Liver (tissue), 8 donors: ENCODE measurements at regions not wholly inside any gene's neighbourhood (a gene's known extent, or its start where the extent isn't known, plus 50 kb on each side); places are given as distances from the start of the nearest gene placed in this dataset.
A peak's percentile ranks its signal among the peaks of the same experiment; 100 is the strongest.

Source experiments
- DNase-seq: peaks from one replicate; pipeline ENCODE4 v3.0.0-alpha.2; 2017; ENCODE audit warnings: low spot score
- H3K27ac ChIP-seq, 2 donors: one replicate each; pipeline ENCODE4 v1.7.0; 2013; ENCODE audit warnings: inconsistent platforms in 2 of 2, low read length in 2 of 2, control low read depth in 1 of 2, low read depth in 1 of 2, mild to moderate bottlenecking in 1 of 2
- H3K27me3 ChIP-seq, 4 donors: one replicate each; pipeline versions ENCODE4 v1.6.1 to v1.7.0; 2013; ENCODE audit warnings: low read length in 3 of 4, inconsistent platforms in 1 of 4, mild to moderate bottlenecking in 1 of 4, moderate library complexity in 1 of 4; ENCODE audit not compliant: control insufficient read depth in 4 of 4, insufficient read depth in 4 of 4
- H3K36me3 ChIP-seq, 4 donors: one replicate each; pipeline versions ENCODE4 v1.6.1 to v1.7.0; 2013; ENCODE audit warnings: low read length in 3 of 4, mild to moderate bottlenecking in 3 of 4, low read depth in 1 of 4, moderate library complexity in 1 of 4; ENCODE audit not compliant: control insufficient read depth in 4 of 4, insufficient read depth in 3 of 4
- H3K4me1 ChIP-seq, 4 donors: one replicate each; pipeline versions ENCODE4 v1.6.1 to v1.7.0; 2013; ENCODE audit warnings: low read length in 3 of 4, mild to moderate bottlenecking in 3 of 4, moderate library complexity in 1 of 4; ENCODE audit not compliant: control insufficient read depth in 4 of 4, insufficient read depth in 4 of 4
- H3K4me3 ChIP-seq, 3 donors: one replicate each; pipeline versions ENCODE4 v1.6.1 to v1.7.0; 2013; ENCODE audit warnings: low read length in 3 of 3, control low read depth in 1 of 3, low read depth in 1 of 3, mild to moderate bottlenecking in 1 of 3
- H3K9ac ChIP-seq, 2 donors: one replicate each; pipeline ENCODE4 v1.7.0; 2013; ENCODE audit warnings: low read length in 2 of 2, mild to moderate bottlenecking in 2 of 2, moderate library complexity in 2 of 2, control low read depth in 1 of 2, low read depth in 1 of 2
- H3K9me3 ChIP-seq, 4 donors: one replicate each; pipeline versions ENCODE4 v1.6.1 to v1.7.0; 2013; ENCODE audit warnings: low read length in 3 of 4; ENCODE audit not compliant: control insufficient read depth in 4 of 4
- ATF3 ChIP-seq: IDR thresholded peaks from 2 replicates; pipeline ENCODE4 v1.6.1; 2016; ENCODE audit warnings: antibody characterized with exemption
- EGR1 ChIP-seq, 2 donors: IDR thresholded peaks; 2 replicates each; pipeline ENCODE4 v1.6.1; 2016 to 2018; ENCODE audit warnings: antibody characterized with exemption in 2 of 2, low read depth in 2 of 2
- FOXA2 ChIP-seq: IDR thresholded peaks from 2 replicates; pipeline ENCODE4 v1.6.1; 2016; ENCODE audit warnings: antibody characterized with exemption
- GABPA ChIP-seq, 2 donors: IDR thresholded peaks in 1 of 2; conservative IDR thresholded peaks in 1 of 2; 2 replicates each; pipeline ENCODE4 v1.6.1; 2016; ENCODE audit warnings: antibody characterized with exemption in 2 of 2, mild to moderate bottlenecking in 1 of 2, moderate library complexity in 1 of 2
- HNF4A ChIP-seq, 2 donors: conservative IDR thresholded peaks; 2 replicates each; pipeline ENCODE4 v1.6.1; 2016; ENCODE audit warnings: antibody characterized with exemption in 2 of 2, mild to moderate bottlenecking in 2 of 2
- HNF4G ChIP-seq: IDR thresholded peaks from 2 replicates; pipeline ENCODE4 v1.6.1; 2016; ENCODE audit warnings: antibody characterized with exemption
- JUND ChIP-seq, 2 donors: IDR thresholded peaks; 2 replicates each; pipeline ENCODE4 v1.6.1; 2016; ENCODE audit warnings: antibody characterized with exemption in 2 of 2
- NR2F2 ChIP-seq: IDR thresholded peaks from 2 replicates; pipeline ENCODE4 v1.6.1; 2016; ENCODE audit warnings: antibody characterized with exemption
- RAD21 ChIP-seq, 2 donors: IDR thresholded peaks; 2 replicates each; pipeline ENCODE4 v1.6.1; 2016; ENCODE audit warnings: antibody characterized with exemption in 2 of 2, mild to moderate bottlenecking in 2 of 2
- RXRA ChIP-seq, 2 donors: IDR thresholded peaks; 2 replicates each; pipeline ENCODE4 v1.6.1; 2017 to 2018; ENCODE audit warnings: antibody characterized with exemption in 2 of 2, mild to moderate bottlenecking in 1 of 2
- SP1 ChIP-seq: IDR thresholded peaks from 2 replicates; pipeline ENCODE4 v1.6.1; 2018; ENCODE audit warnings: antibody characterized with exemption, mild to moderate bottlenecking
- TAF1 ChIP-seq: conservative IDR thresholded peaks from 2 replicates; pipeline ENCODE4 v1.6.1; 2016; ENCODE audit warnings: antibody characterized with exemption, mild to moderate bottlenecking
- YY1 ChIP-seq: IDR thresholded peaks from 2 replicates; pipeline ENCODE4 v1.6.1; 2016; ENCODE audit warnings: antibody characterized with exemption, mild to moderate bottlenecking
- ZBTB33 ChIP-seq: IDR thresholded peaks from 2 replicates; pipeline ENCODE4 v1.6.1; 2016; ENCODE audit warnings: antibody characterized with exemption
- WGBS: extraction: QIAGEN DNeasy Blood & Tissue Kit; methylation state at CpG from one replicate; pipeline ENCODE4 v1.1.7; 2013; 5-methylcytosine and 5-hydroxymethylcytosine counted together
- TF ChIP-seq, protein P1 (sequence below): IDR thresholded peaks from 2 replicates; pipeline ENCODE4 v1.6.1; 2016; ENCODE audit warnings: antibody characterized with exemption, mild to moderate bottlenecking
- TF ChIP-seq, protein P2 (sequence below): fragments of 150-350 bp; IDR thresholded peaks from 2 replicates; pipeline ENCODE4 v1.5.1; 2017; ENCODE audit warnings: improper control_type of control experiment, low read depth, low read length; ENCODE audit not compliant: missing input control
- donor health status: healthy.
- donor health status: healthy.
- donor health status: healthy.
- donor health status: healthy.
- donor health status: healthy.

DNA sequence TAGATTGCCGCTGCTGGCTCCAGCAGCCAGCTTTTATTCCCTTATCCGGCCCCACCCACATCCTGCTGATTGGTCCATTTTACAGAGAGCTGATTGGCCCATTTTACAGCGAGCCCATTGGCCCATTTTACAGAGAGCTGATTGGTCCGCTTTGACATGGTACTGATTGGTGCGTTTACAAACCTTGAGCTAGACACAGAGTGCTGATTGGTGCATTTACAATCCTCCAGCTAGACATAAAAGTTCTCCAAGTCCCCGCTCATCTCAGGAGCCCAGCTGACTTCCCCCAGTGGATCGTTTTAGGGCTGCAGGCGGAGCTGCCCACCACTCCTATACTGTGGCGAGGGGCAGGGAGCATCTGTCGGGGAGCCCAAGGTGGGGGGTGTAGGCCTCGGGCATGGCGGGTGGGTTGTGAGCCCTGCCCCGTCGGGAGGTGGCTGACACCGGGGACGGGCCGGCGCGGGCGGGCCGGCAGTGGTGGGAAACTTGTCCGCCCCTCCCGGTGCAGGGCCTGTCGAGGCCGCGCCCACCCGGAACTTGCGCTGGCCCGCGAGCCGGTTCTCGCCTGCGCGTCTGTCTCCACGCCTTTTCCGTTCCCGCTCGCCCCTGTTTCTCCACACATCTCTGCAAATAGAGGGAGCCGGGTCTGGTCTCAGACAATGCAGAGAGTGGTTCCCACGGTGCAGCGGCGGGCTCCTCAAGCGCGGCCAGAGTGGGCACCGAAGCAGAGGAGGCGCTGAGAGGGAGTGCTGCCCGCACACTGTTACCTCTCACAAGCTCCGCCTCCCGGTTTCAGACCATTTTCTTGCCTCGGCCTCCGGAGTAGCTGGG, 86.1 kb upstream of the STMND1 start:
- no peak for TF ChIP-seq HNF4A (conservative IDR thresholded peaks at IDR 0.05)
- TF ChIP-seq HNF4G, result no peak
- TF ChIP-seq, protein P1, sequence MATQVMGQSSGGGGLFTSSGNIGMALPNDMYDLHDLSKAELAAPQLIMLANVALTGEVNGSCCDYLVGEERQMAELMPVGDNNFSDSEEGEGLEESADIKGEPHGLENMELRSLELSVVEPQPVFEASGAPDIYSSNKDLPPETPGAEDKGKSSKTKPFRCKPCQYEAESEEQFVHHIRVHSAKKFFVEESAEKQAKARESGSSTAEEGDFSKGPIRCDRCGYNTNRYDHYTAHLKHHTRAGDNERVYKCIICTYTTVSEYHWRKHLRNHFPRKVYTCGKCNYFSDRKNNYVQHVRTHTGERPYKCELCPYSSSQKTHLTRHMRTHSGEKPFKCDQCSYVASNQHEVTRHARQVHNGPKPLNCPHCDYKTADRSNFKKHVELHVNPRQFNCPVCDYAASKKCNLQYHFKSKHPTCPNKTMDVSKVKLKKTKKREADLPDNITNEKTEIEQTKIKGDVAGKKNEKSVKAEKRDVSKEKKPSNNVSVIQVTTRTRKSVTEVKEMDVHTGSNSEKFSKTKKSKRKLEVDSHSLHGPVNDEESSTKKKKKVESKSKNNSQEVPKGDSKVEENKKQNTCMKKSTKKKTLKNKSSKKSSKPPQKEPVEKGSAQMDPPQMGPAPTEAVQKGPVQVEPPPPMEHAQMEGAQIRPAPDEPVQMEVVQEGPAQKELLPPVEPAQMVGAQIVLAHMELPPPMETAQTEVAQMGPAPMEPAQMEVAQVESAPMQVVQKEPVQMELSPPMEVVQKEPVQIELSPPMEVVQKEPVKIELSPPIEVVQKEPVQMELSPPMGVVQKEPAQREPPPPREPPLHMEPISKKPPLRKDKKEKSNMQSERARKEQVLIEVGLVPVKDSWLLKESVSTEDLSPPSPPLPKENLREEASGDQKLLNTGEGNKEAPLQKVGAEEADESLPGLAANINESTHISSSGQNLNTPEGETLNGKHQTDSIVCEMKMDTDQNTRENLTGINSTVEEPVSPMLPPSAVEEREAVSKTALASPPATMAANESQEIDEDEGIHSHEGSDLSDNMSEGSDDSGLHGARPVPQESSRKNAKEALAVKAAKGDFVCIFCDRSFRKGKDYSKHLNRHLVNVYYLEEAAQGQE, result no peak
- no peak for TF ChIP-seq ZBTB33
- no peak for TF ChIP-seq RXRA (IDR thresholded peaks at IDR 0.05)
- TF ChIP-seq ATF3, result no peak
- TF ChIP-seq, protein P2, sequence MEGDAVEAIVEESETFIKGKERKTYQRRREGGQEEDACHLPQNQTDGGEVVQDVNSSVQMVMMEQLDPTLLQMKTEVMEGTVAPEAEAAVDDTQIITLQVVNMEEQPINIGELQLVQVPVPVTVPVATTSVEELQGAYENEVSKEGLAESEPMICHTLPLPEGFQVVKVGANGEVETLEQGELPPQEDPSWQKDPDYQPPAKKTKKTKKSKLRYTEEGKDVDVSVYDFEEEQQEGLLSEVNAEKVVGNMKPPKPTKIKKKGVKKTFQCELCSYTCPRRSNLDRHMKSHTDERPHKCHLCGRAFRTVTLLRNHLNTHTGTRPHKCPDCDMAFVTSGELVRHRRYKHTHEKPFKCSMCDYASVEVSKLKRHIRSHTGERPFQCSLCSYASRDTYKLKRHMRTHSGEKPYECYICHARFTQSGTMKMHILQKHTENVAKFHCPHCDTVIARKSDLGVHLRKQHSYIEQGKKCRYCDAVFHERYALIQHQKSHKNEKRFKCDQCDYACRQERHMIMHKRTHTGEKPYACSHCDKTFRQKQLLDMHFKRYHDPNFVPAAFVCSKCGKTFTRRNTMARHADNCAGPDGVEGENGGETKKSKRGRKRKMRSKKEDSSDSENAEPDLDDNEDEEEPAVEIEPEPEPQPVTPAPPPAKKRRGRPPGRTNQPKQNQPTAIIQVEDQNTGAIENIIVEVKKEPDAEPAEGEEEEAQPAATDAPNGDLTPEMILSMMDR, result no peak
- no peak for TF ChIP-seq EGR1 (IDR thresholded peaks at IDR 0.05; ENCODE audit: low read depth in 2 of 2)
- no peak for TF ChIP-seq JUND (IDR thresholded peaks at IDR 0.05)
- no peak for TF ChIP-seq GABPA (IDR thresholded peaks at IDR 0.05 in 1 of 2, conservative IDR thresholded peaks at IDR 0.05 in 1 of 2)
- no peak for TF ChIP-seq FOXA2
- no peak for TF ChIP-seq NR2F2
- TF ChIP-seq YY1, result no peak
- TF ChIP-seq SP1, result no peak
- no peak for TF ChIP-seq RAD21 (IDR thresholded peaks at IDR 0.05)
- TF ChIP-seq TAF1, result no peak
- WGBS, result 26% methylated on average over 51 of the region's 51 CpGs
- no peaks in the 10 kb centered on the region for H3K9me3 ChIP-seq
- peak; percentile 37 for DNase-seq
- no peaks in the 10 kb centered on the region for H3K4me1 ChIP-seq
- no peak overlapping the region for H3K27ac ChIP-seq
- no peaks in the 10 kb centered on the region for H3K27me3 ChIP-seq
- H3K4me3 ChIP-seq, result peak overlapping the region; percentile 4 to 56 (median 24)
- H3K9ac ChIP-seq, result no peak overlapping the region
- no peaks in the 10 kb centered on the region for H3K36me3 ChIP-seq
